ENCODE measurements at regions not wholly inside any gene's neighbourhood (a gene's known extent, or its start where the extent isn't known, plus 50 kb on each side); places are given as distances from the start of the nearest gene placed in this dataset.

- no peak for TF ChIP-seq CTCF (IDR thresholded peaks at IDR 0.05; ENCODE audit: unreplicated experiment)
- POLR2A ChIA-PET = no interaction called here
- intact Hi-C loops (cut with micrococcal nuclease) = no loop called here
- H3K9me3 Mint-ChIP-seq (ENCODE audit: unreplicated experiment) = peaks cover 7% of the 10 kb centered on the region
- no peaks in the 10 kb centered on the region for H3K4me1 Mint-ChIP-seq (ENCODE audit: insufficient read depth, unreplicated experiment)
- no TSS peak for BruUV-seq (replicated peaks)
- CTCF ChIA-PET = no interaction called here
- no peak overlapping the region for H3K27ac Mint-ChIP-seq (ENCODE audit: low read depth, unreplicated experiment)
- H3K36me3 Mint-ChIP-seq (ENCODE audit: insufficient read depth, unreplicated experiment) = no peaks in the 10 kb centered on the region
- no peaks in the 10 kb centered on the region for H3K27me3 Mint-ChIP-seq (ENCODE audit: insufficient read depth, unreplicated experiment)
- no peak overlapping the region for H3K4me3 Mint-ChIP-seq (ENCODE audit: unreplicated experiment)
- DNase-seq (ENCODE audit: unreplicated experiment) = no peak
Observed at GRCh38 chr2:139828011-139828410, 1047.8 kb upstream of the NXPH2 start.

DNA sequence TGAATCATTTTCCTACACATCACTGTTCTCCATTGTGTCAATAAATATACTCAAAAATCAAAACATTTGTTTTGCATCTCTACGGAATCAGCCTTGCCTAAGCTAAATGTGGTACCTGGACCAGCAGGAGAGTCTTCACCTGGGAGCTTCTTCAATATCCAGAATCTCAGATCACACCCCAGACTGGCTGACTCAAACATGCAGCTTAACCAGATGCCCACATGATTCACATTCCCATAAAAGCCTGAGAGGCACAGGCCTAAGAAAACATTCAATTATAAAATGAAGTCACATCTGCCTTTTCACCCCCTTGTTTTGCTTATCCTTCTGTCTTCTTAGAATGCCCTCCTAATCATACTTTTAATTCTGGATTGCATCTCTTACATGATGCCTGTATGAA lies 1045.5 kb upstream of the NXPH2 start:
- no peaks in the 10 kb centered on the region for H3K27me3 Mint-ChIP-seq (ENCODE audit: insufficient read depth, unreplicated experiment)

DNA sequence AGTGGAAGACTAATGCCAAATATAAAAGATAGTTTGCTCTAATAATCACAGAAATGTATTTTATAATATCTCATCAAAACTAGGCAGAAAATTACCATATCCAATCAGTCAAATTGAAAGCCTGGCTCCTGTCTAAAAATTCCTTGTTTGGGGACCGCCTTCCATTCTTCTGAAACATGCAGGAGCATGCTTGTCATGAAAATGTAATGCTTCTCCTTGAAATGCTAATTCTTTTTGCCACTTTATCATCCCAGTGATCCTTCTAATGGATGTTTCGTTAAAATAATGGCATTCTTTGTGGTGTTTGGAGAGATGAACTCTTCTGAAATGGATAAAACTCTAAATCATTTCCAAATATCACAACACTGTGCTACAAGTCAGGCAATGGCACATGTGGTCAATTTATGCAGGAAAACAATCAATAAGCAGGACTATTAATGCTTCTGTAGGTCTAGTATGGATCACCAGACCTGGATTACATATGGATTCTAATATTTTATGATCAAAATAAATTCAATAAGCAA lies 1039.1 kb upstream of the NXPH2 start:
- BruUV-seq (replicated peaks) = no TSS peak
- ChIA-PET CTCF (no interaction called here), POLR2A (no interaction called here)
- no peak for TF ChIP-seq CTCF (IDR thresholded peaks at IDR 0.05; ENCODE audit: unreplicated experiment)
- peaks cover 15% of the 10 kb centered on the region for H3K9me3 Mint-ChIP-seq (ENCODE audit: unreplicated experiment)
- intact Hi-C loops (cut with micrococcal nuclease) = no loop called here
- H3K4me1 Mint-ChIP-seq (ENCODE audit: insufficient read depth, unreplicated experiment) = no peaks in the 10 kb centered on the region
- H3K4me3 Mint-ChIP-seq (ENCODE audit: unreplicated experiment) = no peak overlapping the region
- no peaks in the 10 kb centered on the region for H3K36me3 Mint-ChIP-seq (ENCODE audit: insufficient read depth, unreplicated experiment)
- peaks cover 18% of the 10 kb centered on the region for H3K27me3 Mint-ChIP-seq (ENCODE audit: insufficient read depth, unreplicated experiment)
- no peak for DNase-seq (ENCODE audit: unreplicated experiment)
- H3K27ac Mint-ChIP-seq (ENCODE audit: low read depth, unreplicated experiment) = no peak overlapping the region

More for the DNA sequence above, 1045.5 kb upstream of the NXPH2 start:
- H3K4me1 Mint-ChIP-seq (ENCODE audit: insufficient read depth, unreplicated experiment) = no peaks in the 10 kb centered on the region
- ChIA-PET CTCF (no interaction called here), POLR2A (no interaction called here)
- no peak for TF ChIP-seq CTCF (IDR thresholded peaks at IDR 0.05; ENCODE audit: unreplicated experiment)
- BruUV-seq (replicated peaks) = no TSS peak
- H3K4me3 Mint-ChIP-seq (ENCODE audit: unreplicated experiment) = no peak overlapping the region
- no peak overlapping the region for H3K27ac Mint-ChIP-seq (ENCODE audit: low read depth, unreplicated experiment)
- DNase-seq (ENCODE audit: unreplicated experiment) = no peak
- intact Hi-C loops (cut with micrococcal nuclease) = no loop called here
- peaks cover 22% of the 10 kb centered on the region for H3K9me3 Mint-ChIP-seq (ENCODE audit: unreplicated experiment)
- H3K36me3 Mint-ChIP-seq (ENCODE audit: insufficient read depth, unreplicated experiment) = no peaks in the 10 kb centered on the region

GRCh38 chr2:139814458-139814857 lies 1034.3 kb upstream of the NXPH2 start:
- Mint-ChIP-seq H3K27me3 (ENCODE audit: insufficient read depth, unreplicated experiment) (peaks cover 30% of the 10 kb centered on the region), H3K4me1 (ENCODE audit: insufficient read depth, unreplicated experiment) (no peaks in the 10 kb centered on the region), H3K27ac (ENCODE audit: low read depth, unreplicated experiment) (no peak overlapping the region), H3K9me3 (ENCODE audit: unreplicated experiment) (no peaks in the 10 kb centered on the region), H3K4me3 (ENCODE audit: unreplicated experiment) (no peak overlapping the region), H3K36me3 (ENCODE audit: insufficient read depth, unreplicated experiment) (no peaks in the 10 kb centered on the region)
- intact Hi-C loops (cut with micrococcal nuclease) = no loop called here
- no peak for DNase-seq (ENCODE audit: unreplicated experiment)
- POLR2A ChIA-PET = no interaction called here
- CTCF ChIA-PET = no interaction called here
- BruUV-seq (replicated peaks) = no TSS peak
- no peak for TF ChIP-seq CTCF (IDR thresholded peaks at IDR 0.05; ENCODE audit: unreplicated experiment)

All from MCF 10A (cell line).